ENCODE measurements at regions not wholly inside any gene's neighbourhood (a gene's known extent, or its start where the extent isn't known, plus 50 kb on each side); places are given as distances from the start of the nearest gene placed in this dataset.

DNA sequence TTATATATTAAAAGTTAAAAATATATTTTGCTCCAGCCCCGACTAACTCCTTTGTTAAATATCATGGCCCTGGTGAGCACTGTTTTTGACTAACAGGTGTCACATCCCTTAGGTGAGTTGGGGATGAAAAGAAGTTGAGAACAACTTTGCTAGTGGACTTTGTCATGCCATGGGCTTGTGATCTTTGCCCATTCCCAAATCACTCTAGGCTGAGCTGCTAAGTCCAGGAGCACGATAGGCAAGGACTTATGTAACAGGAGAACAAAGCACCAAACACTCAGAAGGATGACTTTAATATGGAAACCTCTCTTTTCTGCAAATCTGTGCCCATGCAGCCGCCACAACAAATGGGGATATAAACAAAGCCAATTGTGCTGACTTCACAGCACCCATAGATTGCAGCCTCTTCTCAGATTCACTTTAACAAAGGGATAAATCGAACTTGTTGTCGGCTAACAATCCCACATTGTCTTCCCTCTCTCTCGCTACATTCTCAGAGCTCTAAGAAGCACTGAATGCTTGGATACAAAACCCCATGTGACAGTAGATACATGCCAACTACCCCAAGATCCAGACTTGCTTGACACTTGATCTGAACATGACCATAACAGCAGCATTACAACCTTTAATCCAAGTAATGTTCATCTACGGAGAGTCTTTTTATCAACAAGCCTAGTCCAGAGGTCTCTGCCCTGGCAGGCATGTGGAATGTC is 86.8 kb upstream of the CD180 start:
- DNase-seq, result no peak

DNA sequence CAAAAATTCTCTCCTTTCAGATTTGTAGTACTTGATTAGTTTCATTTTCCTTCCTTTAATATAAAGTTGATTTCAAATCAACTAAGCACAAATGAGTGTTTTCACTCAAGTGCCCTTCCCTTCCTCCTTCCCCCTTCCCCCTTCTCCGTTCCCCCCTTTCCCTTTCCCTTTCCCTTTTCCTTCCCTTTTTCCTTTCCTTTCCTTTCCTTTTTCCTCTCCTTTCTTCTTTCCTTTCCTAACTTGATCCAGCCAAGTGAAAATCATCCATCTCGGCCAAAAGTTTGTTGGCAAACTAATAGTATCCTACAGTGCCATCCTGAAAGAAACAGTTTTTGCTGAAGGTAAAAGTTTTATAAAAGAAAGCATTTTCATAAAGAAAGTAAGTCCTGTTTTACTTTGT is 85.3 kb upstream of the CD180 start:
- DNase-seq, result no peak

- no peak for DNase-seq
These were observed 77.2 kb upstream of the CD180 start for GRCh38 chr5:67273689-67274356.

DNA sequence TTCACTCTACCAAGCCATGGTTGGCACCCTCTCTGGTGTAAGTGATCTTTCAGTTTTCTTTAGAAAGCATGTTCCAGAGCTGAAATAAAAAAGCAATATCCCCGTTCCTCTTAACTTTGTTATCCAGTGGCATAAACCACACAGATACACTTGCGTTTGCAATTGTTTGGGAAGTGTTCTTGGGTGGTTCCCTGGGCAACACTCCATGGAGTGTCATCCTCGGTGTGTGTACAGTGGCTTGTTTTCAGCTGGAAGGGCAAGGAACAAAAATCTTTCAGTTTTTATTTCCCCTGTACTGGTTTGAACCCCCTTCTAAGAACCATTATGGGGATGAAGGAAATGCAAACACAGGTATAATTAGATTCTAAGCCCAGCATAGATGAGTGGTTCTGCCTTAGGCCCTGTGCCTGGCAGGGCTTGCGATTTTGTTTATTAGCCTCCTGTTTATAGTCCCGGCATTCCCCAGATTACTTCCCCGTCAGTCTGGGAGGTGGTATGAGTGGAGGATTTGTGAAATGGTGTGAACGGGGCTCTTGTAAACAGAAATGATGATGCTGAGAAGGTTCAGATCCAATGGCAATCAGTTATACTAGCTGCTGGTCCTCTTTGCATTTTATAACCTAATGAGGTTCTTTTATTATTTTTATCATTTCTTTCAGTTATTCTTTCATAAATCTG is 76.0 kb upstream of the CD180 start:
- DNase-seq, result no peak

- DNase-seq, result no peak
These were observed 71.8 kb upstream of the CD180 start for GRCh38 chr5:67268231-67269021.

GRCh38 chr5:67267512-67268216 is 71.1 kb upstream of the CD180 start:
- no peak for DNase-seq

DNA sequence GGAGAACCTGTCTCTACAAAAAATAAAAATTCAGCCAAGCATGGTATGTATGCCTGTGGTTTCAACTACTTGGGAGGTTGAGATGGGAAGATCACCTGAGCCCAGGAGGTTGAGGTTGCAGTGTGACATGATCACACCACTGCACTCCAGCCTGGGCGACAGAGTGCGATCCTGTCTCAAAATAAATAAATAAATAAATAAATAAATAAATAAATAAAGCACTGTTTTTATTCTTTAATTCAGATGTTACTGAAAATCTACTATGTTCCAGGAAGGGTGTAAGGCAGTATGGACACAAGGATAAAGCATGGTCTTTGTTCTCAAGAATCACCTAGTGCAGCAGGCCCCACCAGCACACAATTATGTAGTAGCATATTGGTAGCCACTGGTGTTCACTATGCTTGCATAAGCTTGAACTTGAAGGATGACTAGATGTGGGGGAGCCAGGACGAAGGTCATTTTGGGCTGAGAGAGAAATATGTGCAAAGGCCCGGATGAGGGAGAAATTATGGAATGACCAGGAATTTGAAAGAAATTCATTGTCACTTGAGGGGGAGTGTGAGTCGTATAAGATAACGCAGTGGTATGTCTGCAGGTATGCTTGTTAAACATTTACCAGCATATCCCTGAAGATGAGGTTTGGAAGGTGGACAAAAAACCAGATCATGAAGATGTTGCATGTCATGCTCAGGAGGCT is 70.2 kb upstream of the CD180 start:
- no peak for DNase-seq

DNA sequence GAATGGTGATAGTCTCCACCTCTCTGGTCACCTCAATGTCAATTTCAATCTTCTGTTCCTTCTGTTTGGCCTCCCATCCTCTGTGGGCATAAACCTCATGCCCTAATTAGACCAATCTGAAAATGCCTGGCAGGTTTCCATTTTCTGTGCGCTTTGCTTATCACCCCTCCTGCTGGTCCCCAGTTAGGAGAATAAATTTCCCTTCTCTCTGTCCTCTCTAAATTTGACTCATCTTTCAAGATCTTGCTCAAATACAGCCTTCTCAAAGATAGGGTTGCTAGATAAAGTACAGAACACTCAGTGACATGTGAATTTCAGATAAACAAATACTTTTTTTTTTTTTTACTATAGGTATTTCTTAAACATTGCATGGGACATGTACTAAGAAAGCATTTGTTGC is 69.4 kb upstream of the CD180 start:
- DNase-seq, result no peak

- no peak for DNase-seq
These were observed 67.2 kb upstream of the CD180 start for GRCh38 chr5:67263656-67264408.

DNA sequence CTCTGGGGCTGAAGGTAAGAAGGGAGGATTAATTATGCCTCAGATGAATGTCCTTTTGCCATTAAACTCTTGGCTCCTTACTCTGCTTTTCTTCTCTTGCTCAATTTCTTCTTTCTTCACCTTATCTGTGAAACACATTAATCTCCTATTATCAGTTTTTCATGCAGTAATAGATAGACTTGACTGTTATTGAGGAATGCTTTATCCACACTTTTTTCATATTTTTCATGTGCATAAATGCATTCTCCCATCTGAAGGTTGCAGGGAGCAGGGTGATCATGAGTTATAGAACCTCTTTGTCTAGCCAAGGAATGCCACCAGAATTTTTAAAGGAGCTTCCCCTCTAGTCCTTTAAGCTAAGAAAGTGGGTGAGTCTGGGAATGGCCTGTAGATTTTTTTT is 66.4 kb upstream of the CD180 start:
- DNase-seq, result no peak

- no peak for DNase-seq
These were observed 65.6 kb upstream of the CD180 start for GRCh38 chr5:67262206-67262605.

DNA sequence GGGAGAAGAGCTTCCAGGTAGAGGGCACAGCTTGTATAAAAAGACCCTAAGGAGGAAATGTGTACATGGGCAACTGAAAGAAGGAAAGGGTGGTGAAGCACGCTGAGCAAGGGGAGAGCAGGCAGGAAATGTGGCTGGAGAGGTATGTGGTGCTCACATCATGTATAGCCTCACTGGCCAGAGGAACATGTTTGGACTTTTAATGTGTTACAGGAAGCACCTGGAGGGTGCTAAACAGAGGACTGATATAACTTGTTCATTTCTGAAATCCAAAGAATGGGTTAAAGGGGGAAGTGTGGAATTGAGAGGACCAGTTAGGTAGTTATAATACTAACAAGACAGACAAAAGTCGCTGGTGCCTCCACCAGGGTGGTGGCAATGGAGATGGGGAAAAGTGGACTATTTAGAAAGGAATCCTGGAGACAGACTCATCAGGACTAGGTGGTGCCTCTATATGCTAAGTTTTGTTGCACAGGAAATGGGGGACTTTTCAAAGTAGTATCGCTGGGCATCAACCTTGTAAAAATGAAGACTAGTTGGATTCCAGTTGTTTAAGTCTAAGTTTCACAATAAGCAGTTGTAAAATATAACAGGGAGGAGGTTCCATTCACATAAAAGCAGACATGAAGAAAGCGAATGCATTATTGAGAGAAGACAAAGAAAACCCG is 63.1 kb upstream of the CD180 start:
- no peak for DNase-seq

DNA sequence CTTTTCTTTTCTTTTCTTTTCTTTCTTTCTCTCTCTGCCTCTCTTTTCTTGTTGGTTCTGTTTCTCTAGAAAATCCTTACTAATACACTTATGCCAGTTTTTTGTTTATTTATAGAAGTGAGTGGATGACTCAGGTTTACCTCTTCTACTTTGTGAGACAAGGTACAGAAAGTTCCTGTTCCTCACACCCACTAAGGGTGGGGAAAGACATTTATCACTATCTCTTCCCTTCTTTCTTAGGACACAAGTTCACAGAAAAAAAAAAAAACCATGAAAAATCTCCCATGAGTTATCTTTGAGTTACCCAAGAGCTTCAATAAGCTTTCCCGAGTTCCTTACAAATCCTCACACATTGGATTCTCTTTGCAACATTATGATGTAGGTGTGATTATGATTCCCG is 60.9 kb upstream of the CD180 start:
- DNase-seq, result no peak

DNA sequence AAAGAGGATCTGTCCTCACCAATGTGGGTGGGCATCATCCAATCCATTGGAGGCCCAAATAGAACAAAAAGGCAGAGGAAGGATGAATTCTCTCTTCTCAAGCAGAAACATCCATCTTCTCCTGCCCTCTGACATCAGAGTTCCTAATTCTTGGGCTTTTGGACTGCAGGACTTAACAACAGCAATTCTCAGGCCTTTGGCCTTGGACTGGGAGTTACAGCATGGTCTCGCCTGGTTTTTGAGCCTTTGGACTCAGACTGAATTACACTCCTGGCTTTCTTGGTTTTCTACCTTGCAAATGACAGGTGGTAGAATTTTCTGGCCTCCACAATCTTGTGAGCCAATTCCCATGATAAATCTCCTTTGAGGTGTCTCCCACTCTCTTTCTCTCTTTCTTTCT is 60.5 kb upstream of the CD180 start:
- DNase-seq, result no peak

GRCh38 chr5:67255881-67256280 is 59.3 kb upstream of the CD180 start:
- DNase-seq, result no peak

DNA sequence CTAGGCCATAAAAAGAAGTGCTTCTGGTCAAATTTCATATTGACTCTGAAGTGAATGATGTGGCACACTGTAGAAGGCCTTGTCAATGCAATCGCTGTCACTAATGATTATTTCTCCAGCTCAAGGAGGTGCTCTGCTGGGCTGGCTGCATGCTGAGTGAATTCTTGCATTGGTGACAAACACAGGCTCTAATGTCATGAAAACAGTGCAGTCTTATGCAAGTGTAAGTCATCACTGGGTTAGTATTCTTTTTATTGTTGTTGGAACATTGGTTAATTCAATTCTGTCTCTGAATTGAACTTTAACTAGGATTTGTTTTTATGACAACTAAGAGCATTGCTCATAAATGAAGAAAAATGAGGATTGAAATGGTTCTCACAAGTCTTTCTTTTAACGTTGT is 57.3 kb upstream of the CD180 start:
- no peak for DNase-seq

- no peak for DNase-seq
These were observed 52.9 kb upstream of the CD180 start for GRCh38 chr5:67249590-67249895.

- no peak for DNase-seq
These were observed 52.3 kb upstream of the CD180 start for GRCh38 chr5:67248703-67249589.

DNA sequence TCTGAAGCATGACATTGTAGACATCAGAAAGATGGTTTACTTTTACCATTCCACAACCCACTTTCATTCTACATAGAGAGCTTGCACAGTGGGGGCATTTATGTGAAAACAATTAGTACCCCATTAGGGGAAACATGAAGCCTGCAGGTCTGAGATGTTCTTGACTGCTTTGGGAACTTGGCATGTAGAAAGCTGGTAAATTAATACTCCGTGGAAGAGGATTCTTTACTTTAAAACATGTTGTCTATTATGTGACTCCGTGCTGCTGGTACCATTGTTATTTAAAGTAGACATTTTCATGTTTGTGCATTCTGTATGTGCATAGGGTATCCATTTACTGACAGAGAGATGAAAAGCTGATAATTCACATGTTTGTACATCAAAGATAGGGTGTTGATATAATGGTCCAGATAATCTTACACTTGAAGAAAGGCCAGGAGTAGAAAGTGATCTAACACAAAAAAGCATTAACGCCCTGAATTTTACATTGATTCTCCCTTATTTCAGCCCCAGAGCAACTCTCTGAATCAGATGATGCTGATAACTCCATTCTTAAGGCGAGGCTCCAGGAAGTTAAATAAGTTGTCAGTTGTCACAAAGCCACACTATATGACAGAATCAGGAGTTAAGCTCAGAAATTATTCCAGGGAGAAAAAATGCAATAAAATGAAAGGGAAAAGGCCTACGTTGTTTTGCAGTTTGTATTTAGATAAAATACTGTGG is 50.1 kb upstream of the CD180 start:
- DNase-seq, result no peak

Measured in activated CD4-positive, alpha-beta T cell treated with anti-CD3 and anti-CD28 coated beads for 4 hours (primary cell).